ENCODE measurements at regions not wholly inside any gene's neighbourhood (a gene's known extent, or its start where the extent isn't known, plus 50 kb on each side); places are given as distances from the start of the nearest gene placed in this dataset.
A peak's percentile ranks its signal among the peaks of the same experiment; 100 is the strongest.

DNA sequence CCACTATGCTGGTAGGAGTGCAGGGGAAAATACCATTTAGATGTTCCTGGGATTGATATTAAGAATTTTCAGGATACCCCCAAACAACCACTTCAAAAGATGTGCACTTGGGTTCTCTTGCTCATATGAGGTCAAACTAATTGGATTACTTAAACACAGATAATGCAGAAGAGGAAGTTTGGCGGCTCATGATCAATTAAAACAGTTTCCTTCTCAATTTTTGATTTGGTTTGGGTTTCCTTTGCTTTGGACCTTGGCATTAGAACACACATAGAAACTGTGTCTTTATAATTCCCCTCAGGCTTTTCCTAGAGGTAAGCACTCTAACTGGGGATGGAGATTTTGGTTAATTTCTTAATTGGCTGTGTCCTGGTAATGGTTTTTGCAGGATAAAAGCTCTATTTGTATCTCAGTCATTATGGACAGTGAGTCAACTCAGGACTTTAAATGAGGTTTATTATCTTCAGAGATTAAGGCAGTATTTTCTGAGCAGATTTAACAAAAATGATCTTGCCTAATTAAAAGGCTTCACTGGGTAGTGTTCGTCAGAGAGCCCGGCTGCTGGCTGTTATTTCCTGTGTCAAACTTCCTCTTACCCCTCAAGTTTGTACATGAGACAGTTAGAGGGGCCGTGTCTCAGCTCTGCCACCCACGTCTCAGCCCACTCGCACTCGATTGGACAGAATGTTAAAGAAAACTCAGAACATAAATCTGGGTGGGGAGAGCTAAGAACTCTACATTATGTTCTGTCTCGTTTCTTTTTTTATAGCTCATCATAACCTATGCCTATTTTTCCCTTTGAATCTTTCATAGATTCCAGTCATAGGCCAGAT, 50.3 kb upstream of the PREP start:
- DNase-seq (ENCODE audit: low read depth) = peak; percentile 3
